ENCODE measurements at regions not wholly inside any gene's neighbourhood (a gene's known extent, or its start where the extent isn't known, plus 50 kb on each side); places are given as distances from the start of the nearest gene placed in this dataset.
"Not testable (repeated sequence)": the region's sequence is repeated elsewhere in the genome, so short reads cannot be mapped to it uniquely, and the experiment has no call there.

DNA sequence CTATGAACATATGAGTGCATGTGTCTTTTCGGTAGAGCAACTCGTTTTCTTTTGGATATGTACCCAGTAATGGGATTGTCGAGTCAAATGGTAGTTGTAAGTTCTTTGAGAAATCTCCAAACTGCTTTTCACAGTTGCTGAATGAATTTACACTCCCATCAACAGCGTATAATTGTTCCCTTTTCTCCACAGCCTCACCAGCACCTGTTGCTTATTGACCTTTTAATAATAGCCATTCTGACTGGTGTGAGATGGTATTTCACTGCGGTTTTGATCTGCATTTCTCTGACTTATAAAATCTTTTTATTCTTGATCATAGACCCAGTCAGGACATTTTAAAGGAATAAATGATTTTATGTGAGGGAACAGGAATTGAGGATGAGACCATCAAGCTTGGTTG, 165.0 kb upstream of the KCTD3 start:
- DNase-seq (ENCODE audit: low spot score), result no peak

- no peak for DNase-seq (ENCODE audit: low spot score)
These were observed 161.9 kb upstream of the KCTD3 start for GRCh38 chr1:215405211-215405610.

DNA sequence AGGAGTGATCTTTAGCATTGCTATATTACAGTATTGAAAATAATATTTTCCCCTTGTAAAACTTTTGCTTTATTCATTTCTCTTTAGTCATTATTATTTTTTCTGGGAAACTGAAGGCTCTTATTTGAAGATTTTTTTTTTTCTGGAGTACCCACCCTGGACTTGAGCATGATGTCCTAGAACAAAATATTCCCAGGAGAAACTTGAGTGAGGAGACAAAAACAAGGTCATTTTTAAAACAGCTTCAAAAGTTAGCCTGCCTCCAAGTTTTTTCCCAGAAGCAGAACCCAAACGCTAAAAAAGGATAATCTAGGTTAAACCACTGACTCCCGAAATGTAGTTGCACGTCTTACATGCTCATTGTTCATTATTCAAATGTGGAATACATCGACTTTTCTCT, 160.2 kb upstream of the KCTD3 start:
- no peak for DNase-seq (ENCODE audit: low spot score)

GRCh38 chr1:215407575-215407974, 159.5 kb upstream of the KCTD3 start:
- no peak for DNase-seq (ENCODE audit: low spot score)

DNA sequence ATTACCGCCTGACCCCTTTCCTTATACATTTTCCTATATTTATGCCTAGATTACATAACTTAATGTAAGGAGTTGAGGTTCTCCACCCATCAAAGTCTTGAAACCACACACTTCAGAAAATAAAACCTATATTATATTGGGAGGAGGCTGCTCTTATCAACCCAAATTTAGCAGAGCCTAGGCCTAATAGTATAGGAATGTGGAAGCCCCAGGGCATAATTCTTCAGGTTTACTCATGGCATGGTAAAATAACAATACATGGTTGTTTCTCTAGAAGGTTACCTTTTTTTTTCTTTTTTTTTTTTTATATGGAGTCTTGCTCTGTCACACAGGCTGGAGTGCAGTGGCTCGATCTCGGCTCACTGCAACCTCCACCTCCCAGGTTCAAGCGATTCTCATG, 157.6 kb upstream of the KCTD3 start:
- DNase-seq (ENCODE audit: low spot score), result not testable (repeated sequence)

GRCh38 chr1:215415521-215415920, 151.6 kb upstream of the KCTD3 start:
- not testable (repeated sequence) for DNase-seq (ENCODE audit: low spot score)

DNA sequence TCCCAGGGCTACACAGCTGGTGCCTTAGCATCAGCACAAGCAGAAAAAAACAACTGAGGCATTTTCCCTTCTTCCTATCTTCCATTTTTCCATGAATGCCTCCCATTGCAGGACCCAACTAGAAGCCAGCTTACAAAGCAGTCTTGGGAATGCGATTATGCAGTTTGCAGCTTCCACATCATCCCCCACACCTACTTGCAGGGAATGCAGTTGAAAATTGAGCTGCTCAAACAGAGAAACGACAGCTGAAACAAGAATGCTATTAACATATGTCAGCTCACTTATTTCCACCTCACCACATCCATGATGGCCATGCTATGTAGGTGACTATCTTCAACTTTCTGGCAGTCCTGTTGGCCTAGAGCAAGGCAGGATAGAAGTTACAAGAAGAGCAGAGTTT, 150.6 kb upstream of the KCTD3 start:
- DNase-seq (ENCODE audit: low spot score), result no peak

DNA sequence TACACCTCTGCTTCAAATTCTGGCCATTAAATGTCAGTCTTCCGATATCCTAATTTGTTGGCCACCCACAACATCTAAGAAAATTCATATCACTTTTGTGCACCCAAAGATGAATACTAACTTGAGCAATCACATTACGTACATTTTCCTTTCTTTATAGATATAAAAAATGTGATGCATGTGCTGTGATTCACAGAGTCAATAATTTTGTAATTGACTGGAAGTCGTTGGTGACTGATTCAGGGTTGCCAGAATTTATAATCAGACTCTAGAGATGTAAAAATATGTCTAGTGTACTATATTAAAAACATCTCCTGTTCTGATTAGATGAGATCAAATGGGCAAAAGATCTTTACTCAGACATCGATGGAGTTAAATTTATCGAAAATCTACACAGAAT, 150.0 kb upstream of the KCTD3 start:
- no peak for DNase-seq (ENCODE audit: low spot score)

- no peak for DNase-seq (ENCODE audit: low spot score)
These were observed 148.1 kb upstream of the KCTD3 start for GRCh38 chr1:215418876-215419447.

GRCh38 chr1:215421744-215422143, 145.4 kb upstream of the KCTD3 start:
- DNase-seq (ENCODE audit: low spot score), result no peak

DNA sequence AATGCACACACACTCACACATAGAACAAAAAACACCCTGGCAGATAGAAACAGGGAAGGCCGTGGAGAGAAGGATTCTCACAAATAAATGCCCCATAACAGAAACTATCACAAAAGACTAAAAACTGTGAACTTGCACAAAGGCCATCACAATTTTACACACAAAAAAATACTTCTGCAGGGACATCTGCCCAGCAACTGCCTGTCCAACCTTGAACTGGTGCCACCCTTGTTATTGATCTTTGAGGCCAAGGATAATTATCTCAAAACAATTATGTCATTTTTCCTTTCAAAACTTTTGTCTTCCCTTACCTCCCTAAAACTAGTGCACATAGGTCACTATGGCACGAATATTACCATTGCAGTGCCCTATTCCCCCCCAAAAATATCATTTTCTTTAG, 143.8 kb upstream of the KCTD3 start:
- no peak for DNase-seq (ENCODE audit: low spot score)

GRCh38 chr1:215425138-215425537, 142.0 kb upstream of the KCTD3 start:
- no peak for DNase-seq (ENCODE audit: low spot score)

DNA sequence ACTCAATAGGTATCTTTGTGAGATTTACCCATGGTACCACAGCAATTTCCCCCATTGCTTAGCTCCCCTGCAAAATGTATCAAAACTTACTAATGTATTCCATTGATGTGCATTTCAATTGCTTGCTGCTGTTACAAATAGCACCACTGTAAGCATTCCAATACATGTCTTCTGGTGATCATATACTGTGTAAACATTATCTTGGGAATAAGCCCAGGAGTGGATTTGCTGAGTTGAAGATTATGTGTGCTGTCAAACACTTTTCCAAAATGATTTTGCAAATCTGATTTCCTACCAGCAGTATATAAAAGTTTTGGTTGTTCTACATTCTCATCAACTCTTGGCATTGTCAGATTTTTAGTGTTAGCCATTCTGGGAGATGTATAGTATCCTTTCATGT, 141.0 kb upstream of the KCTD3 start:
- DNase-seq (ENCODE audit: low spot score), result no peak

DNA sequence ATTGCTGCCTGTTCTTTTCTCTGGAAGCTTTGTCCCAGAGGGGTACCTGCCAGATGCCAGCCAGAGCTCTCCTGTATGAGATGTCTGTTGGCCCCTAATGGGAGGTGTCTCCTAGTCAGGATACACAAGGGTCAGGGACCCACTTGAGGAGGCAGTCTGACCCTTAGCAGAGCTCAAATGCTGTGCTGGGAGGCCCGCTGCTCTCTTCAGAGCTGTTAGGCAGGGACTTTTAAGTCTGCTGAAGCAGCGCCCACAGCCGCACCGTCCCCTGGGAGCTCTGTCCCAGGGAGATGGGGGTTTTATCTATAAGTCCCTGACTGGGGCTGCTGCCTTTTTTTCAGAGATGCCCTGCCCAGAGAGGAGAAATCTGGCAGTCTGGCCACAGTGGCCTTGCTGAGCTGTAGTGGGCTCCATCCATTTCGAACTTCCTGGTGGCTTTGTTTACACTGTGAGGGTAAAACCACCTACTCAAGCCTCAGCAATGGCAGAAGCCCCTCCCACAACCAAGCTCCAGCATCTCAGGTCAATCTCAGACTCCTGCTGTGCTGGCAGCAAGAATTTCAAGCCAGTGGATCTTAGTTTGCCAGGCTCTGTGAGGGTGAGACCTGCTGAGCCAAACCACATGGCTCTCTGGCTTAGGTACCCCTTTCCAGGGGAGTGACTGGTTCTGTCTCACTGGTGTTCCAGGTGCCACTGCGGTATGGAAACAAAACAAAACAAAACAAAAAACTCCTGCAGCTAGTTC, 134.4 kb upstream of the KCTD3 start:
- DNase-seq (ENCODE audit: low spot score), result not testable (repeated sequence)

DNA sequence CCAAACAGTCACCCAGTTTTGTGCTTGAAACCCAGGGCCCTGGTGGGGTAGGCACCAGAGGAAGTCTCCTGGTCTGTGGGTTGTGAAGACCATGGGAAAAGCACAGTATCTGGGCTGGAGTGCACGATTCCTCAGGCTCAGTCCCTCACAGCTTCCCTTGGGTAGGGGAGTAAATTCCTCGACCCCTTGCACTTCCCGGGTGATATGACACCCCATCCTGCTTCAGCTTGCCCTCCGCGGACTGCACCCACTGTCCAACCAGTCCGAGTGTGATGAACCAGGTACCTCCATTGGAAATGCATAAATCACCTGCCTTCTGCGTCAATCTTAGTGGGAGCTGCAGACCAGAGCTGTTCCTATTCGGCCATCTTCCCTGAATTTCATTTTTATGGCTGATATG, 133.9 kb upstream of the KCTD3 start:
- DNase-seq (ENCODE audit: low spot score), result no peak

GRCh38 chr1:215439549-215439948, 127.6 kb upstream of the KCTD3 start:
- no peak for DNase-seq (ENCODE audit: low spot score)

GRCh38 chr1:215444715-215445414, 122.2 kb upstream of the KCTD3 start:
- no peak for DNase-seq (ENCODE audit: low spot score)

DNA sequence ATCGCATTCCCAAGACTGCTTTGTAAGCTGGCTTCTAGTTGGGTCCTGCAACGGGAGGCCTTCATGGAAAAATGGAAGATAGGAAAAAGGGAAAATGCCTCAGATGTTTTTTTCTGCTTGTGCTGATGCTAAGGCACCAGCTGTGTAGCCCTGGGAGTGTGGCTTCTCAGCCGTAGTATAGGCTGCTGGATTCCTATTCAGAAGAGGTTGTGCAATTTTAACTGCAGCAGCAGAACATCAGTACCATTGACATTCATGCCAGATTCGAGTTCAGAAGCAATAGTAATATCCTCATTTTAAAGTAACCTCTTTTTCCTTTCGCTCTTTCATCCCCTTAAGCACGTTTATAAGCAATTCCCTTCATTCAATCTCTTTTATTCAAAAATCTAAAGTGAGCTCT, 119.1 kb upstream of the KCTD3 start:
- not testable (repeated sequence) for DNase-seq (ENCODE audit: low spot score)

DNA sequence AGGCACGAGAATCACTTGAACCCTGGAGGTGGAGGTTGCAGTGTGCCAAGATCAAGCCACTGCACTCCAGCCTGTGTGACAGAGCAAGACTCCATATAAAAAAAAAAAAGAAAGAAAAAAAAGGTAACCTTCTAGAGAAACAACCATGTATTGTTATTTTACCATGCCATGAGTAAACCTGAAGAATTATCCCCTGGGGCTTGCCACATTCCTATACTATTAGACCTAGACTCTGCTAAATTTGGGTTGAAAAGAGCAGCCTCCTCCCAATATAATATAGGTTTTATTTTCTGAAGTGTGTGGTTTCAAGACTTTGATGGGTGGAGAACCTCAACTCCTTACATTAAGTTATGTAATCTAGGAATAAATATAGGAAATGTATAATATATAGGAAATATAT, 118.0 kb upstream of the KCTD3 start:
- DNase-seq (ENCODE audit: low spot score), result not testable (repeated sequence)

- DNase-seq (ENCODE audit: low spot score), result no peak
These were observed 113.7 kb upstream of the KCTD3 start for GRCh38 chr1:215453440-215453839.

- no peak for DNase-seq (ENCODE audit: low spot score)
These were observed 109.9 kb upstream of the KCTD3 start for GRCh38 chr1:215457213-215457612.

GRCh38 chr1:215458104-215458503, 109.0 kb upstream of the KCTD3 start:
- DNase-seq (ENCODE audit: low spot score), result no peak

DNA sequence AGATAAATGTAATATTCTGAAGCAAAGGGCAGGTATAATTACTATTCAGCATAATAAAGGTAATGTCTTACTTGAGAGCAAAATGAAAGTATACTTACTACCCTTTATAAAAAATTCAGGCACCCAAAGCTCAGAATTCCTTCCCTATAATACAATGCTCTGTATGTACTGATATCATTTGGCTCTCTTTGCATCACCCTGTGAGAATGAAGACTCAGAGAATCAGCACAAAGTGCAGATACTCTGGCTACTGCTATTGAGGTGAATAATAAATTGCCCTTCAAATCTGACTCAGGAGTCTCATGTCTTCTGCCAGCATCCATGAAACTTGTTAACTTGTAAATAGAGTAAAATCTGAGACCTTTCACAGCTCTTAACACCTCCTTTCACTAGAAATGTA, 108.5 kb upstream of the KCTD3 start:
- no peak for DNase-seq (ENCODE audit: low spot score)
